Spleen (tissue), 11 donors: ENCODE measurements at regions not wholly inside any gene's neighbourhood (a gene's known extent, or its start where the extent isn't known, plus 50 kb on each side); places are given as distances from the start of the nearest gene placed in this dataset.

Experiments used
- DNase-seq: peaks from one replicate; pipeline ENCODE4 v3.0.0-alpha.2; 2020
- H3K27ac ChIP-seq, 8 donors: fragments of 200-600 bp; sonication (generic) in 7 of 8; 1 replicate in 4 of 8; 2 replicates in 4 of 8; pipeline versions ENCODE4 v1.5.0 to v1.8.0; 2016 to 2021; ENCODE audit warnings: inconsistent platforms in 4 of 8, mild to moderate bottlenecking in 4 of 8, moderate library complexity in 1 of 8
- H3K27me3 ChIP-seq, 7 donors: fragments of 200-600 bp; sonication (generic) in 6 of 7; replicated peaks in 1 of 7; 1 replicate in 4 of 7; 2 replicates in 3 of 7; pipeline versions ENCODE4 v1.5.0 to v1.8.0; 2016 to 2021; ENCODE audit warnings: inconsistent platforms in 3 of 7, mild to moderate bottlenecking in 1 of 7
- H3K36me3 ChIP-seq, 6 donors: fragments of 200-600 bp; sonication (generic) in 5 of 6; 1 replicate in 4 of 6; 2 replicates in 2 of 6; pipeline versions ENCODE4 v1.5.0 to v1.8.0; 2016 to 2021; ENCODE audit warnings: inconsistent platforms in 2 of 6
- H3K4me1 ChIP-seq, 6 donors: fragments of 200-600 bp; sonication (generic) in 5 of 6; 1 replicate in 3 of 6; 2 replicates in 3 of 6; pipeline versions ENCODE4 v1.5.0 to v1.8.0; 2016 to 2021; ENCODE audit warnings: inconsistent platforms in 3 of 6
- H3K4me3 ChIP-seq, 8 donors: fragments of 200-600 bp; sonication (generic) in 7 of 8; 1 replicate in 4 of 8; 2 replicates in 4 of 8; pipeline versions ENCODE4 v1.5.0 to v1.8.0; 2016 to 2021; ENCODE audit warnings: inconsistent platforms in 4 of 8, mild to moderate bottlenecking in 4 of 8, moderate library complexity in 2 of 8
- H3K9me3 ChIP-seq, 8 donors: fragments of 200-600 bp; sonication (generic) in 7 of 8; 1 replicate in 4 of 8; 2 replicates in 4 of 8; pipeline versions ENCODE4 v1.5.0 to v1.8.0; 2016 to 2021; ENCODE audit warnings: inconsistent platforms in 4 of 8
- POLR2A ChIP-seq, 3 donors: fragments of 450-650 bp; IDR thresholded peaks; one replicate each; pipeline ENCODE4 v1.5.1; 2017; ENCODE audit warnings: antibody characterized with exemption in 3 of 3, mild to moderate bottlenecking in 1 of 3
- POLR2AphosphoS5 ChIP-seq, 3 donors: sonication (generic); formaldehyde crosslinking; IDR thresholded peaks; one replicate each; pipeline ENCODE4 v1.5.1; 2017; ENCODE audit warnings: antibody characterized with exemption in 3 of 3
- WGBS, 5 donors: extraction: QIAGEN DNeasy Blood & Tissue Kit in 3 of 5; methylation state at CpG; one replicate each; pipeline versions ENCODE4 v1.1.5 to v1.1.7; 2013 to 2018; 5-methylcytosine and 5-hydroxymethylcytosine counted together
- intact Hi-C: fragments of 100-400 bp; cut with DNase I; formaldehyde crosslinking; loops from one replicate; pipeline ENCODE4 v1.15.0; 2023; ENCODE audit warnings: low total_unique reads
- TF ChIP-seq, protein P1 (sequence below), 11 experiments: fragments of 200-600 bp in 7 of 11; fragments of 450-650 bp in 4 of 11; sonication (generic) in 4 of 11; IDR thresholded peaks in 8 of 11; conservative IDR thresholded peaks in 3 of 11; 1 replicate in 7 of 11; 2 replicates in 4 of 11; pipeline versions ENCODE4 v1.4.0 to v1.8.0; 2016 to 2021; ENCODE audit warnings: antibody characterized with exemption in 11 of 11, inconsistent platforms in 4 of 11, mild to moderate bottlenecking in 1 of 11
- donor health status: healthy with polysubstance abuse.
- donor health status: DM: no; HTN: no; CAD: no; lungs with moderate emphysema.
- donor health status: DM: no; HTN: no; CAD: no.
- donor health status: Bipolar disorder and iron deficiency.
- donor health status: healthy.
- donor health status: DM: no; HTN: no; CAD: no.
- donor health status: DM: yes; HTN: yes; CAD: no.

DNA sequence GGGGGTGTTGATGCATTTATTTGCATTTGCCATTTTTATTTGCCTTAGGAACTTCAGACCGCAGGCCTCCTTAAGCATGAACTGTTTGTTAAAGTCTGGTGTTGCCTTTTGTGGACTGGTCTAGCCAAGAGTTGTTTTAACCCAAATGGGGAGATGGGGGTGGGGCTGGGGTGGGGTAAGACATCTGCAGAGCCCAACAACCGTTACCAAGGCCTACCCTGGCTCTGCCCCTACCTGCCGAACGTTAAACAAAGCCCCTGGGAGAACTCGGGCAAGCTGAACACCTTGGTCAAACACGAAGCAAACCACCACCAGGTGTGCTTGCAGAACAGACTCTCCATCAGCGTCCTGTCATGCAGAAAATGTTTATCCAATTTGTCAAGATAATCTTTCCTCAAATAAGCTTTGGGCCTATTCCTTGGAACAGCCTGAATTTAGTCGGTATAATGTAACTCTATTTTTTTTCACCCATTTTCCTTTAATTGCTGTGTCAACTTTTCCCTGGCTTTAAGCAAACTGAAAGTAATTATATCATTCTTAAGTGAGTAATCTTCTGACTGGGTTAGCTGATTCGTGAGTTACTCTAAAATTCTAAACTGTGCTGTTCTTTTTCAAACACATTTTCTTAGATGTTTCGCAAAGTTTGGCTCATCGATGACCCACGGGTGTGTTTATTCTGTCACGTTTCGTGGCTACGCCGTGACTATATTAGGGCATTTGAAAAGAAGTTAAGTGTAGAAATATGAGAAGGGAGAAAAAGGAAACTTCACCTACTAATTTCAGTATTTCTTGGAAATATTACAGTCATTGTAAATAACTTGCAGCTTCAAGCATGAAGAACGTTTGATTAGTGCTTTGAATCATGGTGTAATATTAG is 127.6 kb downstream of the SOX2 start:
- WGBS, 5 donors, result 58 to 75% (median 72%) methylated on average over 17 of the region's 17 CpGs
- no peak overlapping the region for H3K27ac ChIP-seq
- no peak for DNase-seq
- intact Hi-C loops, result no loop called here
- no peak overlapping the region for H3K4me3 ChIP-seq
- no peaks in the 10 kb centered on the region for H3K36me3 ChIP-seq
- no peaks in the 10 kb centered on the region for H3K4me1 ChIP-seq
- H3K9me3 ChIP-seq, result peaks cover 0 to 4% (median 0%) of the 10 kb centered on the region in 8 donors
- TF ChIP-seq, protein P1, sequence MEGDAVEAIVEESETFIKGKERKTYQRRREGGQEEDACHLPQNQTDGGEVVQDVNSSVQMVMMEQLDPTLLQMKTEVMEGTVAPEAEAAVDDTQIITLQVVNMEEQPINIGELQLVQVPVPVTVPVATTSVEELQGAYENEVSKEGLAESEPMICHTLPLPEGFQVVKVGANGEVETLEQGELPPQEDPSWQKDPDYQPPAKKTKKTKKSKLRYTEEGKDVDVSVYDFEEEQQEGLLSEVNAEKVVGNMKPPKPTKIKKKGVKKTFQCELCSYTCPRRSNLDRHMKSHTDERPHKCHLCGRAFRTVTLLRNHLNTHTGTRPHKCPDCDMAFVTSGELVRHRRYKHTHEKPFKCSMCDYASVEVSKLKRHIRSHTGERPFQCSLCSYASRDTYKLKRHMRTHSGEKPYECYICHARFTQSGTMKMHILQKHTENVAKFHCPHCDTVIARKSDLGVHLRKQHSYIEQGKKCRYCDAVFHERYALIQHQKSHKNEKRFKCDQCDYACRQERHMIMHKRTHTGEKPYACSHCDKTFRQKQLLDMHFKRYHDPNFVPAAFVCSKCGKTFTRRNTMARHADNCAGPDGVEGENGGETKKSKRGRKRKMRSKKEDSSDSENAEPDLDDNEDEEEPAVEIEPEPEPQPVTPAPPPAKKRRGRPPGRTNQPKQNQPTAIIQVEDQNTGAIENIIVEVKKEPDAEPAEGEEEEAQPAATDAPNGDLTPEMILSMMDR (IDR thresholded peaks at IDR 0.05 in 8 of 11, conservative IDR thresholded peaks at IDR 0.05 in 3 of 11), result no peak
- TF ChIP-seq POLR2A (IDR thresholded peaks at IDR 0.05) (no peak), POLR2AphosphoS5 (IDR thresholded peaks at IDR 0.05) (no peak)
- H3K27me3 ChIP-seq, result no peaks in the 10 kb centered on the region

GRCh38 chr3:181839916-181840297 is 128.2 kb downstream of the SOX2 start:
- H3K4me3 ChIP-seq, result no peak overlapping the region

DNA sequence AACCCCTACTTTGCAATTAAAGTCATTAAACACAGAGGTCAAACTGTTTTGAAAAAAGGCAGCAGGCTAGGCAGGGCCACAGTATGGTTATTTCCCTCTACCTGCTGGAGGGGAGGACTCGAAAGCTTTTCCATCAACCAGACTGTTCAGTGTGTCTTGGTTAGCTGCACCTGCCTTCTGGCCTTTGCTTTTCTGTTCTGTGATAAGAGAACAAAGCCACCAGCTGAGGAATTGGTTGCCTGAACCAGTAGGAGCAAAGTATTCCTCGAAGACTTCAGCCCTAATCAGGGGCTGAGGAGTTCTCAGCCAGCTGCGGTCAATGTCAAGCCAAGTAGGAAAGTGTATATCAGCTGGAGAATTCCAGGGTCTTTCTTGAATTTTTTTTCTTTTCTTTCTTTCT is 132.5 kb downstream of the SOX2 start:
- intact Hi-C loops, result no loop called here
- no peaks in the 10 kb centered on the region for H3K36me3 ChIP-seq
- DNase-seq, result no peak
- no peaks in the 10 kb centered on the region for H3K4me1 ChIP-seq
- H3K27me3 ChIP-seq, result no peaks in the 10 kb centered on the region
- H3K27ac ChIP-seq, result no peak overlapping the region
- no peak for TF ChIP-seq POLR2A (IDR thresholded peaks at IDR 0.05)
- TF ChIP-seq POLR2AphosphoS5 (IDR thresholded peaks at IDR 0.05), result no peak
- TF ChIP-seq, protein P1 (IDR thresholded peaks at IDR 0.05 in 8 of 11, conservative IDR thresholded peaks at IDR 0.05 in 3 of 11), result no peak
- WGBS, 5 donors, result 83 to 87% (median 83%) methylated on average over 3 of the region's 3 CpGs
- no peak overlapping the region for H3K4me3 ChIP-seq
- peaks cover 0 to 4% (median 0%) of the 10 kb centered on the region in 8 donors for H3K9me3 ChIP-seq

More at GRCh38 chr3:181839916-181840297, 128.2 kb downstream of the SOX2 start:
- no peaks in the 10 kb centered on the region for H3K36me3 ChIP-seq
- TF ChIP-seq, protein P1 (IDR thresholded peaks at IDR 0.05 in 8 of 11, conservative IDR thresholded peaks at IDR 0.05 in 3 of 11), result no peak
- TF ChIP-seq POLR2AphosphoS5 (IDR thresholded peaks at IDR 0.05) (no peak), POLR2A (IDR thresholded peaks at IDR 0.05) (no peak)
- no peak overlapping the region for H3K27ac ChIP-seq
- H3K27me3 ChIP-seq, result no peaks in the 10 kb centered on the region
- DNase-seq, result no peak
- intact Hi-C loops, result no loop called here
- peaks cover 0 to 4% (median 0%) of the 10 kb centered on the region in 8 donors for H3K9me3 ChIP-seq
- no peaks in the 10 kb centered on the region for H3K4me1 ChIP-seq
- 68 to 77% (median 76%) methylated on average over 3 of the region's 3 CpGs for WGBS, 5 donors

DNA sequence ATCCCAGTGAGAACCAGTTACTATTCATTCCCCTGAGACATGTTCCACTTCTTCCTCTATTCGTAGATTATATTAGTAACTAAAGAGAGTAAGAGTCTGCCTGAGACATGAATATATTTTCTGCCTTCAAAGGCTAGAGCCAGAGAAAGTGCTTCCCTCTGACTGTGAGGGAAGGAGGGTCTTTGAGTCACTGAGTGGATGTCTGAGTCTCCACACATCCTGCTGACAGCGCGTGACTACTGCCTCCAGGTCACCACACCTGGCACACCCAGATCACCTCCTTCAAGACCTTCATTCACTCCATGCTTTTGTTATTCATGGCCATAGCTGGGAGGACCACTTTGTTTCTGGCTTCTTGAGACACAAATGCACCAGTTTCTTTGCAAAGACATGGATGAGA is 135.6 kb downstream of the SOX2 start:
- Histone ChIP-seq H3K4me3 (no peak overlapping the region), H3K27ac (no peak overlapping the region), H3K9me3 (no peaks in the 10 kb centered on the region), H3K27me3 (no peaks in the 10 kb centered on the region), H3K36me3 (no peaks in the 10 kb centered on the region), H3K4me1 (no peaks in the 10 kb centered on the region)
- no peak for DNase-seq
- TF ChIP-seq, protein P1 (IDR thresholded peaks at IDR 0.05 in 8 of 11, conservative IDR thresholded peaks at IDR 0.05 in 3 of 11), result no peak
- TF ChIP-seq POLR2AphosphoS5 (IDR thresholded peaks at IDR 0.05) (no peak), POLR2A (IDR thresholded peaks at IDR 0.05) (no peak)
- 82 to 90% (median 87%) methylated on average over 3 of the region's 3 CpGs for WGBS, 5 donors
- intact Hi-C loops, result no loop called here
